GM12892 (cell line): ENCODE measurements at regions not wholly inside any gene's neighbourhood (a gene's known extent, or its start where the extent isn't known, plus 50 kb on each side); places are given as distances from the start of the nearest gene placed in this dataset.

Experiments
- POLR2A ChIP-seq: IDR thresholded peaks from 2 replicates; pipeline ENCODE4 v1.6.1; 2011; ENCODE audit warnings: low read depth, low read length, control low read depth
- POLR2AphosphoS5 ChIP-seq: IDR thresholded peaks from 2 replicates; pipeline ENCODE4 v1.6.1; 2011; ENCODE audit warnings: low read depth, low read length, control low read depth
- TAF1 ChIP-seq: IDR thresholded peaks from 2 replicates; pipeline ENCODE4 v1.6.1; 2011; ENCODE audit warnings: low read depth, mild to moderate bottlenecking, control low read depth, low read length, borderline replicate concordance

- TF ChIP-seq POLR2A (no peak), POLR2AphosphoS5 (no peak), TAF1 (no peak)
These were observed 238.8 kb downstream of the CNTN3 start for GRCh38 chr3:74375653-74376052.
